NCI-H2196 treated with DMSO at 0.1 percent for 48 hours (cell line): ENCODE measurements at regions not wholly inside any gene's neighbourhood (a gene's known extent, or its start where the extent isn't known, plus 50 kb on each side); places are given as distances from the start of the nearest gene placed in this dataset.
"Not testable (repeated sequence)": the region's sequence is repeated elsewhere in the genome, so short reads cannot be mapped to it uniquely, and the experiment has no call there.

Experiments
- DNase-seq: peaks from one replicate; lab custom pipeline; 2025; ENCODE audit not compliant: unreplicated experiment; lab: John Stamatoyannopoulos, UW

DNA sequence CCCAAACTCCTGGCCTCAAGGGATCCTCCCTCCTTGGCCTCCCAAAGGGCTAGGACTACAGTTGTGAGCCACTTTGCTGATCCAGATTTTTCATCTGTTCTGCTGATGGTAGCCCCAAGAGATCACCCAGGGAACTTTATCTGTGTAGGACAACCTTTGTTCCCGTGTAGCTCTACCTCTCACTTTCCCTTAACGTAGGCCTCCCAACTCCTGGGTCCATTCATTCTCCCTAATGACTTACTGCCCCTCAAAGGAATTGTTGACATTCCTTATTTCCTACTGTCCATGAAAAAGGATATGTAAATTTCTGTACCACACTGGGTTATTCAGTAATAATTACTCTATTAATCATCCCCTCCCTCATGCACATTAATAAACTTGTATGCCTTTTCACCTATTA lies 51.0 kb upstream of the PHF24 start:
- no peak for DNase-seq

- DNase-seq: peak; percentile 6
Observed at GRCh38 chr9:34899535-34900158, 58.4 kb upstream of the PHF24 start.

- no peak for DNase-seq
Observed at GRCh38 chr9:34898846-34899245, 59.2 kb upstream of the PHF24 start.

DNA sequence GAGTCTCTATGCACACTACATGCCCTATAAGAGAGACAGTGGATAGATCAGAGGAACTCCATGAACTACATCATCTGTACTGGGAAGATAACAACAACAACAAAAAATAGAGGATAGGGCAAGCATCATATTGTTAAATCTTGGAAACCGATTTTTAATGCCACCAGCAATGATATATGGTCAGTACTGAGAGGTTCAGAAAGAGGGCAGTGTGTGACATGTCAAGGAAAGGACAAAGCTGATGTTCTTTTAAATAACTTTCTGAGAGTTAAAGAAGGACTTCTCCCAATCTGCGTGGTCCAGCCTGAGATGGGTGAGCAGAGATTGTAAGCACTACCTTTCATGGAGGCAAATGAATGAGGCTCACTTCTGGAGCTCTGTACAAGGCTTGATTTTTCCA lies 62.0 kb upstream of the PHF24 start:
- DNase-seq: no peak

GRCh38 chr9:34892886-34893285 lies 65.2 kb upstream of the PHF24 start:
- no peak for DNase-seq

DNA sequence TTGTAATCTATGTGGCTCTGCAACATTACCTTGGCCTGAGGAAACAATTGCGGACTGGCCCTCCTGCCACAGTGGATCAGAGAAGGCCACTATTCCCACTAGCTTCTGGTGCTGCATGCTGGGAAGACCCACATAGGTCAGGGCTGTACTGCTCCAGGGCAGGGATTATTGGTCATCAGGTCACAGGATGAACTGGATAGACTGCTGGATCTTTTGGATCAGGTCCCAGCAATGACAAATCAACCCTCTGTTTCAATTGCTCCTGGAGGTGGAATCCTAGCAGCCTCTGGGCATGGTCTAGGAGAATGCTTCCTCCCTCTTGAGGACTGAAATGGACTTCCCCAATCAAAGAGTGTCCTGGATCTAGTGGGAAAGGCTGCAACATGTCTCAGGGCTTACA lies 66.7 kb upstream of the PHF24 start:
- DNase-seq: no peak

DNA sequence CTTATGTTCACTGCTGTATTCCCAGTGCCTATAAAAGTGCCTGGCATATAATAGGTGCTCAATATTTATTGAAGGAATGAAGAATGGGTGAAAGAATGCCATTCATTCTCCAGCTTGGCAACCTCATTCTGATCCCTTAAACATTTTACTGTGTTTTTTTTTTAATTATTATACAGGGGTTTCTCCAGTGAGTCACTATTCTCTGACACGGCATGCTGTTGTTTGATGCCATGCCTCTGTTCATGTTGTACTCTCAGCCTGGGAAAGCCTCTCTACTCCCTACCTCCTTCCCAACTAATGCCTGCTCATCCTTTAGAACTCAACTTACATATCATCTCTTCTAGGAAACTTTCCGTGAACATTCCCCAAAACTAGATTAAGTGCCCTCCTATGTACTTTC lies 70.2 kb upstream of the PHF24 start:
- DNase-seq: no peak

DNA sequence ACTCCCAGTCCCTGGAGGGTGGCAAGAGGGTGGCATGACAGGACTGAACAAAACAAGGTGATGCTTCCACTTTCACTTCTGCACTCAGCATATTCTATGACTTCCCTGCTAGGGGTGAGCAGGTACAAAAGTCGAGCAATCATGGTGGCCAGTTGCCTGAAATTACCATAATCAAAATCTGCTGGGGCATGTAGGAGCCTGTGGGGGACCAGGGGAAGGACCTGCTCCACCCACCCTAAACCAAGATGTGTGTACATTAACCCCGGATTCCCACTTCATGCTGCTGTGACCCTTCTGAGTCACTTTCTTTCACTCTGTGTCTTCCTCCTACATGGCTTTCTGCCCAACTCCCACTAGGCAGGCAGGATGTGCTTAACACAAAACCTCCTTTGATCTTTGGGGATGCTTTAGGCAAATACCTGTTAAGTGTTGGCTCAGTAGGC lies 73.3 kb upstream of the PHF24 start:
- no peak for DNase-seq

DNA sequence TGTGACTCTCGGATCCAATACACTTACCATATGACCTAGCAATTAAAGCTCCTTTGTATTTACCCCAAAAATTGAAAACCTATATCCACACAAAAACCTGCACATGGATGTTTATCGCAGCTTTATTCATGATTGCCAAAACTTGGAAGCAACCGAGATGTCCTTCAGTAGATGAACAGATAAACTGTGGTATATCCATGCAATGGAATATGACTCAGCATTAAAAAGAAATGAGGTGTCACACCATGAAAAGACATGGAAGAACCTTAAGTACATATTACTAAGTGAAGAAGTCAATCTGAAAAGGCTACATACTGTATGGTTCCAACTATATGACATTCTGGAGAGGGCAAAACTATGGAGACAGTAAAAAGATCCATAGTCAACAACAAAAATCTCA lies 82.0 kb upstream of the PHF24 start:
- DNase-seq: no peak

DNA sequence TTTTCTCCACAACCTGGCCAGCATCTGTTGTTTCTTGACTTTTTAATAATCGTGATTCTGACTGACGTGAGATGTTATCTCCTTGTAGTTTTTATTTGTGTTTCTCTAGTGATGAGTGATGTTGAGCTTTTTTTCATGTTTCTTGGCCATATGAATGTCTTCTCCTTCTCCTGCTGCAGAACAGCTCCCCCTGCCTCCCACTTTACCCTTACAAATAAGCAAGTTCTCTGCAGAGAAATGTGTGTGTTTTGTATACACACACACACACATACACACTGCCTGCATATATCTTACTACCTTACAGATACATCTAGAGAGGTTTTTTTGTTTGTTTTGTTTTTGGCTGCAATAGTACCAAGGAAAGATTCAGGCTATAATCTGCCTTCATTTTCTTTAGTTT lies 88.7 kb upstream of the PHF24 start:
- peak; percentile 10 for DNase-seq

DNA sequence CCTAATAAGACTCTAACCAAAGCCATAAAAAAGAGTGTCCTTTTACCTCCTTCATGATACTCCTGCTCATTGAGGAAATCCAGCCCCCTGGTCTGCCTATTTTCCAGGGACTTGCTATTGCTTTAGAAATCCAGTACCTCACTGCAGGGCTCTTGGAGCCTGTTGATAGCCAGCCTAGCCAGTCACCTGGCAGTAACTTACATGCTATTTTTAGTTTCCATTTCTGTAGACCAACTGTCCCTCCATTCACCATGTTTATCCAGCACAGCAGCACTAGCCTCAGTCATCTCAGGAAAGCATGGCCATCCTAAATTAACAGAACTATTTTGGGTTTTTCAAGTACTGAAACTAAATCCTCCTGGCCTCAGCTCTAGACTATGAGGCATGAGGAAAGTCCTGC lies 91.5 kb upstream of the PHF24 start:
- DNase-seq: no peak

- DNase-seq: no peak
Observed at GRCh38 chr9:34863426-34863825, 94.7 kb upstream of the PHF24 start.

DNA sequence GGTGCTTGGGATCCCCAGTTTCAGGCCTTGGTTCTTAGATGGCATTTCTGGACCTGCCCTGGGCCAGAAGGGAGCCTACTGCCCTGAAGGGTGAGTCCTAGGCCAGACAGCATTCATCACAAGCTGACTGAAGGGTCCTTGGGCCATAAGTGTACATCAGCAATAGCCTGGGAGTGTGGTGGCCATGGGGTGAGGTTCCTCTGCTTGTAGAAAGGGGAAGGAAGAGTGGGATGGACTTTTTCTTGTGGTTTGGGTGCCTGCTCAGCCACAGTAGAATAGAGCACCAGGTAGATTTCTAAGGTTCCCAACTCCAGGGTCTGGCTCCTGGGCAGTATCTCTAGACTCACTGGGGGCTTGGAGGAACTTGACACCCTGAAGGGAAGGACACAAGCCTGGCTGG lies 95.2 kb upstream of the PHF24 start:
- no peak for DNase-seq

GRCh38 chr9:34862043-34862442 lies 96.0 kb upstream of the PHF24 start:
- no peak for DNase-seq

GRCh38 chr9:34855016-34855415 lies 103.1 kb upstream of the PHF24 start:
- DNase-seq: not testable (repeated sequence)

DNA sequence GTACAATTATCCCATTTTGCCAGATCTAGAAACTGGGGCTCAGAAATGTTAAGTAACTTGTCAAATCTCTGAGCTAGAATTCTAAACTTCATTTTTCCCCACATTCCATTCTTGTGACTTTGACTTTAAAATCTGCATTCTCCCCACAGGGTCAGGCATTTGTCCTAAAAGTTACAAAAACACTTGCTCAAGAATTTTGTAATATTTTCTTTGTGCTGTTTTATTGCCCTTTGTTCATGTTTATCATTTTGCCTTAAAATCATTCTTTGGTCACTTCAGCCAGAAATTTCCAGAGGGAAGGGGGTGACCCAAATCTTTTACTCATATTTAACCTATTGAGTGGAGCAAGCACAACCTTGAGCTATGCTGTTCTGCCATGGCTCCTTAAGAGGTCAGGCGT lies 120.1 kb upstream of the CCL21 start:
- DNase-seq: no peak

GRCh38 chr9:34826999-34827538 lies 117.1 kb upstream of the CCL21 start:
- DNase-seq: no peak

GRCh38 chr9:34825775-34826174 lies 115.8 kb upstream of the CCL21 start:
- DNase-seq: no peak

- DNase-seq: no peak
Observed at GRCh38 chr9:34823778-34824177, 113.8 kb upstream of the CCL21 start.

DNA sequence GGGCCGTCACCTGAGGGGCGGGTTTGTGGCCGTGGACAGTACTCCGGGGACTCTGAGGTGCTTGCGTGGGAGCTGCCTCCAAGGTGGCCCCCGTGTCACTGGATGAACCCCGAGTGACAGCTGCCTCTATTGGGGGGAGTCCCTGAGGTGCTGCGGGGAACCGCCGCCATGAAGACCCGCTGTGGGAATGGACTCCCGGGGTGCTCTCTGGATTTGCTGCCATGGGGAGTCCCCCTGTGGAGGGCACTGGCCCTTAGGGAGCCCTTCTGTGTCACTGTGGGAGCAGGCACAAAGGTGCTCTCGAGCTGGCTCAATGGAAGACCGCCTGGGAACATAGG lies 100.2 kb upstream of the CCL21 start:
- DNase-seq: no peak

DNA sequence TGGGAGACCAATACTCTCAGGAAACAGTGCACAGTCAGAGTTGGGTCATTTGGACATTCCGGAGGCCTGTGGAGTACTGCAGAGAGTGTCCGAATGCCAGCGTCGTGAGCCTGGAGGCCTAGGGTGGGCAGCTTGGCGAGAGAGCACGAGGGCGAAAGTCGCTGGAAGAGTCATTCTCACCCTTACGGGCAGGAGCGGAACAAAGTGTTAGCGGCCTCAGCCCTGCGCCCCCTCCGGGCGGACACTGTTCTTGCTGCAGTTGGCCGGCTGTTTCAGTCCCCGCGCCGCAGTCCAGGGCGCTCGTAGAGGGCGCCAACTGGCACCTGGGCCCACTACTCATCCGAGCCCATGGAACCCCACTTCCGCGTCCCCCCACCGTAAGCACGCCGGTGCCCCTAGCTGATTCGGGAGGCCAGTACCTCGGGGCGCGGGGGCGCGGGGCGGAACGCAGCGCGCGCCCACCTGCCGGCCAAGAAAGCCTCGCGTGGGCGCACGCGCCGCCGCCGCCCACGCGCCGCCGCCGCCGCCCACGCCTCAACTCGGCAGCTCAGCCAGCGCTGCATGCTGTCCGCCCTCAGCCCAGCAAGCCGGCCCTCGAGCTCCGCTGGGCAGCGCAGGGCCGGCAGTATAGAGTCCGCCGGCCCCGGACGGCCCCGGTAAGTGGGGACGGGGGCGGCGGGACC lies 99.7 kb upstream of the CCL21 start:
- no peak for DNase-seq

- DNase-seq: no peak
Observed at GRCh38 chr9:34802916-34803315, 93.0 kb upstream of the CCL21 start.

GRCh38 chr9:34797367-34797766 lies 87.4 kb upstream of the CCL21 start:
- DNase-seq: no peak
